Transverse colon (tissue), 4 donors: ENCODE measurements at regions not wholly inside any gene's neighbourhood (a gene's known extent, or its start where the extent isn't known, plus 50 kb on each side); places are given as distances from the start of the nearest gene placed in this dataset.

Source experiments
- DNase-seq: peaks from one replicate; pipeline ENCODE4 v3.0.0-alpha.2; 2019
- H3K27ac ChIP-seq, 4 donors: fragments of 200-600 bp; sonication (generic); 2 replicates each; pipeline ENCODE4 v1.5.1; 2016 to 2018; ENCODE audit warnings: inconsistent platforms in 4 of 4
- H3K27me3 ChIP-seq: fragments of 200-600 bp; sonication (generic); 2 replicates; pipeline ENCODE4 v1.5.1; 2017; ENCODE audit warnings: inconsistent platforms
- H3K36me3 ChIP-seq, 4 donors: fragments of 200-600 bp; sonication (generic); 2 replicates each; pipeline ENCODE4 v1.5.1; 2017 to 2019; ENCODE audit warnings: inconsistent platforms in 4 of 4
- H3K4me1 ChIP-seq, 4 donors: fragments of 200-600 bp; sonication (generic); 2 replicates each; pipeline ENCODE4 v1.5.1; 2017 to 2020; ENCODE audit warnings: inconsistent platforms in 4 of 4
- H3K4me3 ChIP-seq, 4 donors: fragments of 200-600 bp; sonication (generic); 1 replicate in 1 of 4; 2 replicates in 3 of 4; pipeline versions ENCODE4 v1.5.1 to v1.6.1; 2017 to 2019; ENCODE audit warnings: inconsistent platforms in 4 of 4
- H3K9me3 ChIP-seq, 2 donors: fragments of 200-600 bp; sonication (generic); 2 replicates each; pipeline ENCODE4 v1.5.1; 2017 to 2019; ENCODE audit warnings: inconsistent platforms in 2 of 2
- EP300 ChIP-seq: sonication (generic); formaldehyde crosslinking; IDR thresholded peaks from one replicate; pipeline ENCODE4 v1.6.1; 2017; ENCODE audit warnings: antibody characterized with exemption, low read depth
- POLR2A ChIP-seq: fragments of 450-650 bp; IDR thresholded peaks from one replicate; pipeline ENCODE4 v1.6.1; 2016; ENCODE audit warnings: antibody characterized with exemption, mild to moderate bottlenecking, moderate library complexity
- POLR2AphosphoS5 ChIP-seq, 3 donors: sonication (generic); formaldehyde crosslinking; IDR thresholded peaks; one replicate each; pipeline ENCODE4 v1.6.1; 2016; ENCODE audit warnings: antibody characterized with exemption in 3 of 3
- WGBS, 2 donors: methylation state at CpG; one replicate each; pipeline ENCODE4 v1.1.5; 2018; ENCODE audit warnings: low coverage in 1 of 2; 5-methylcytosine and 5-hydroxymethylcytosine counted together
- in situ Hi-C, 4 donors: fragments of 200-750 bp; cut with MboI; loops; one replicate each; pipeline versions ENCODE4 v1.15.0 to v1.15.1; 2017; ENCODE audit warnings: low sequenced_read_pairs in 3 of 4, low pct_ligation_motif_present in 1 of 4, low pct_unique_long_range_greater_than_20kb in 1 of 4
- intact Hi-C: fragments of 100-400 bp; cut with DNase I; formaldehyde crosslinking; loops from one replicate; pipeline ENCODE4 v1.15.1; 2023; ENCODE audit warnings: low total_unique reads
- TF ChIP-seq, protein P1 (sequence below), 5 experiments: fragments of 200-600 bp in 3 of 5; fragments of 450-650 bp in 2 of 5; sonication (generic) in 3 of 5; IDR thresholded peaks; 1 replicate in 2 of 5; 2 replicates in 3 of 5; pipeline ENCODE4 v1.5.1; 2016 to 2017; ENCODE audit warnings: antibody characterized with exemption in 5 of 5, inconsistent platforms in 3 of 5, mild to moderate bottlenecking in 2 of 5, moderate library complexity in 1 of 5

DNA sequence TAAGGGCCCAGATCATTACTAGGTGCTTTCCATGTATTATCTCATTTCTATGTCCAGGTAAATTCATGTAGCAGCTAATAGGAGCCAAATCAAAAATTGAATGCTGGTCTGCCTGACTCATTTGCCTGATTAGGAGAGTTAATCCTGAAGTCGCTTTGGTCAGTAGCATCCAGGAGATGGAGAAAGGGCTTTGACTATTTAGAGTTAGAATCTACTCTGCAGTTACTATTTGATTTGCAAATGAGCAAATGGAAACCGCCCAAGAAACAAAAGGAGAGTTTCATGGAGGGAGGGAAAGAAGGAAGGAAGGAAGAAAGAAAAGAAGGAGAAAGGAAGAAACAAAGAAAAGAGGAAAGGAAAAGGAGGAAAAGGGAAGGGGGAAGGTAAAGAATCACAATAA, 539.6 kb upstream of the MMS22L start:
- in situ Hi-C loops = no loop called here
- WGBS, 2 donors = 63 to 78% methylated on average over 1 to 2 of the region's 2 CpGs
- Histone ChIP-seq H3K27me3 (no peaks in the 10 kb centered on the region), H3K27ac (no peak overlapping the region), H3K4me1 (no peaks in the 10 kb centered on the region), H3K36me3 (no peaks in the 10 kb centered on the region), H3K4me3 (no peak overlapping the region), H3K9me3 (no peaks in the 10 kb centered on the region)
- intact Hi-C loops = no loop called here
- TF ChIP-seq EP300 (no peak), POLR2A (no peak), POLR2AphosphoS5 (IDR thresholded peaks at IDR 0.05) (no peak)
- TF ChIP-seq, protein P1, sequence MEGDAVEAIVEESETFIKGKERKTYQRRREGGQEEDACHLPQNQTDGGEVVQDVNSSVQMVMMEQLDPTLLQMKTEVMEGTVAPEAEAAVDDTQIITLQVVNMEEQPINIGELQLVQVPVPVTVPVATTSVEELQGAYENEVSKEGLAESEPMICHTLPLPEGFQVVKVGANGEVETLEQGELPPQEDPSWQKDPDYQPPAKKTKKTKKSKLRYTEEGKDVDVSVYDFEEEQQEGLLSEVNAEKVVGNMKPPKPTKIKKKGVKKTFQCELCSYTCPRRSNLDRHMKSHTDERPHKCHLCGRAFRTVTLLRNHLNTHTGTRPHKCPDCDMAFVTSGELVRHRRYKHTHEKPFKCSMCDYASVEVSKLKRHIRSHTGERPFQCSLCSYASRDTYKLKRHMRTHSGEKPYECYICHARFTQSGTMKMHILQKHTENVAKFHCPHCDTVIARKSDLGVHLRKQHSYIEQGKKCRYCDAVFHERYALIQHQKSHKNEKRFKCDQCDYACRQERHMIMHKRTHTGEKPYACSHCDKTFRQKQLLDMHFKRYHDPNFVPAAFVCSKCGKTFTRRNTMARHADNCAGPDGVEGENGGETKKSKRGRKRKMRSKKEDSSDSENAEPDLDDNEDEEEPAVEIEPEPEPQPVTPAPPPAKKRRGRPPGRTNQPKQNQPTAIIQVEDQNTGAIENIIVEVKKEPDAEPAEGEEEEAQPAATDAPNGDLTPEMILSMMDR (IDR thresholded peaks at IDR 0.05) = no peak
- no peak for DNase-seq

DNA sequence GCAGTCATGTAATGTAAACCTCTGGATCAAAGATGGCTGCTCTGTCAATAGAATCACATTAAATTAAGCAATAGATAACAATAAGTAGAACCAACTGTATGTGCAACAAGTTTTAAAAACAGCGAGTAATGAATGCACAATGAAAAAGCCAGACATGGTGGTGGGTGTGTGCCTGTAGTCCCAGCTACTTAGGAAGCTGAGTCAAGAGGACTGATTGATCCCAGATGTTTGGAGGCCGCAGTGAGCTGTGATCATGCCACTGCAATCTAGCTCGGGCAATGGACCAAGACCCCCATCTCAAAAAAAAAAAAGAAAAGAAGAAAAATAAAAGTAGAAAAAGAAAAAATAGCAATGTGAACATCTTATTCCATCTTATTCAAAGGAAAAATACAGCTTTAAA, 558.7 kb upstream of the MMS22L start:
- WGBS, 2 donors = 87 to 88% methylated on average over 3 of the region's 3 CpGs
- Histone ChIP-seq H3K27ac (no peak overlapping the region), H3K4me3 (no peak overlapping the region), H3K36me3 (no peaks in the 10 kb centered on the region), H3K4me1 (no peaks in the 10 kb centered on the region), H3K9me3 (no peaks in the 10 kb centered on the region), H3K27me3 (no peaks in the 10 kb centered on the region)
- TF ChIP-seq POLR2AphosphoS5 (IDR thresholded peaks at IDR 0.05) (no peak), POLR2A (no peak), EP300 (no peak)
- TF ChIP-seq, protein P1 (IDR thresholded peaks at IDR 0.05) = no peak
- in situ Hi-C loops (no loop called here), intact Hi-C loops (no loop called here)
- DNase-seq = no peak

DNA sequence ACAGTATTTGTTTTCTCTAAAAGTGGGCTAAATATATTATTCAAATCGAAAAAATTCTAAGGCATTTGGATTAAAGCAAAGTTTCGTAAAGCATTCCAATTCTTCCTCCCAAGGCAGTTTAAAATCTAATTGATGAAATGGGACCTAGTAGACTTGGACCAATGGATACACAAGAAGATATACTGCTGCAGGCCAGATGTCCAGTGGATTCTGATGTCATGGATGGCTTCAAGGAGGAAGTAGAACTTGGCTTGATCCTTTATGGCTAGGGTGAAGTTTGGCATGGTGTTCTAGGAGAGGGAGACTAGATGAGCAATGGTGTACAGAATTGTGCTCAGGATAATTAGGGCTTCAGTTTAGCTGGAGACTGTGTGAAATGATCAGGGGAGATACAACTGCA, 559.5 kb upstream of the MMS22L start:
- WGBS, 2 donors = 86 to 90% methylated on average over 2 of the region's 2 CpGs
- in situ Hi-C loops = no loop called here

DNA sequence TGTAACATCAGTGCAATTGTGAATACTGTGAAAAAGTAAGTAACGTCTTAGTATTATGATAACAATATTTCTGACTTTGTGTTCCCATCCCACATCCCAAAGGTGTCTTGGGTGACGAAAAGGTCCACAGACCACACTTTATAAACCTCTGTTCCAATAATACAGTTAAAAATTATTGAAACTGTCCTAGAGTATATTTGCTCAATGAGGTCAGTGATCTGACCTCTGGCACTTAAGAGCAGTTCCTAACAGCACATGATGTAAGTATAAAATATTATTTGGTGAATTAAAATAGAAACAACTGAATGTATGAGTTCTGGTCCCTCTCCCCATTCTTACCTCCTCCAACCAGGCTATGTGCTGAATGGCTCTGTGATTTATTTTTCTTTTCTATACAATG, 566.4 kb upstream of the MMS22L start:
- H3K27me3 ChIP-seq = no peaks in the 10 kb centered on the region
- WGBS, 2 donors = 54 to 88% methylated on average over 2 of the region's 2 CpGs
- no peaks in the 10 kb centered on the region for H3K9me3 ChIP-seq
- in situ Hi-C loops (no loop called here), intact Hi-C loops (no loop called here)
- H3K4me3 ChIP-seq = no peak overlapping the region
- no peaks in the 10 kb centered on the region for H3K36me3 ChIP-seq
- DNase-seq = no peak
- TF ChIP-seq, protein P1 (IDR thresholded peaks at IDR 0.05) = no peak
- TF ChIP-seq EP300 (no peak), POLR2AphosphoS5 (IDR thresholded peaks at IDR 0.05) (no peak), POLR2A (no peak)
- no peak overlapping the region for H3K27ac ChIP-seq
- H3K4me1 ChIP-seq = no peaks in the 10 kb centered on the region

More for the DNA sequence above, 559.5 kb upstream of the MMS22L start:
- no peaks in the 10 kb centered on the region for H3K27me3 ChIP-seq
- no peaks in the 10 kb centered on the region for H3K4me1 ChIP-seq
- no peaks in the 10 kb centered on the region for H3K36me3 ChIP-seq
- no peak overlapping the region for H3K27ac ChIP-seq
- intact Hi-C loops = no loop called here
- H3K4me3 ChIP-seq = no peak overlapping the region
- DNase-seq = no peak
- H3K9me3 ChIP-seq = no peaks in the 10 kb centered on the region
- TF ChIP-seq POLR2AphosphoS5 (IDR thresholded peaks at IDR 0.05) (no peak), POLR2A (no peak), EP300 (no peak)
- TF ChIP-seq, protein P1 (IDR thresholded peaks at IDR 0.05) = no peak
